A549 (cell line): ENCODE measurements at regions not wholly inside any gene's neighbourhood (a gene's known extent, or its start where the extent isn't known, plus 50 kb on each side); places are given as distances from the start of the nearest gene placed in this dataset.

Source experiments
- ATAC-seq, 2 experiments: fragments of 200-7000 bp in 1 of 2; fragments of >200 bp in 1 of 2; cut with Nextera tagmentation in 1 of 2; cut with Tn5 transposase in 1 of 2; 3 replicates each; pipeline versions ENCODE4 v1.8.0 to v1.9.1; 2018 to 2020; ENCODE audit warnings: mild to moderate bottlenecking in 1 of 2, moderate library complexity in 1 of 2
- CTCF ChIA-PET: fragments of 300-600 bp; sonication (Branson Sonifier 250); formaldehyde crosslinking; extraction: SDS; loops from one replicate; lab custom pipeline; 2021; ENCODE audit warnings: antibody characterized with exemption, inconsistent platforms; lab: Yijun Ruan, JAX
- POLR2A ChIA-PET: fragments of 350-600 bp; formaldehyde crosslinking; extraction: SDS; loops from one replicate; lab custom pipeline; 2021; ENCODE audit warnings: antibody characterized with exemption, inconsistent platforms; lab: Yijun Ruan, JAX
- DNase-seq, 2 experiments: peaks; one replicate each; pipeline versions ENCODE4 v3.0.0 to v3.0.0-alpha.2; 2011 to 2016; ENCODE audit warnings: low read depth in 1 of 2, low spot score in 1 of 2
- FAIRE-seq: peaks from 2 replicates; lab custom pipeline; 2011; peaks lifted over from hg19 to GRCh38; lab: Jason Lieb, UNC
- H3K27ac ChIP-seq, 2 experiments: fragments of >200 bp; sonication (Bioruptor Twin); formaldehyde crosslinking; 3 replicates each; pipeline ENCODE4 v1.5.1; 2016 to 2017
- H3K4me1 ChIP-seq: fragments of >200 bp; sonication (Bioruptor Twin); formaldehyde crosslinking; 3 replicates; pipeline ENCODE4 v1.6.1; 2016
- H3K4me2 ChIP-seq: fragments of >200 bp; sonication (Bioruptor Twin); formaldehyde crosslinking; 3 replicates; pipeline ENCODE4 v1.6.1; 2016
- H3K4me3 ChIP-seq: fragments of >200 bp; sonication (Bioruptor Twin); formaldehyde crosslinking; 3 replicates; pipeline ENCODE4 v1.5.1; 2016
- H3K9me3 ChIP-seq: fragments of >200 bp; sonication (Bioruptor Twin); formaldehyde crosslinking; 3 replicates; pipeline ENCODE4 v1.6.1; 2016
- CHD2 ChIP-seq: fragments of 150-350 bp; IDR thresholded peaks from 2 replicates; pipeline ENCODE4 v1.6.1; 2014; ENCODE audit warnings: low read length; ENCODE audit not compliant: partially characterized antibody
- EHMT2 ChIP-seq: fragments of 200-600 bp; sonication (generic); IDR thresholded peaks from 2 replicates; pipeline ENCODE4 v1.6.1; 2016; ENCODE audit warnings: antibody characterized with exemption, low read depth, mild to moderate bottlenecking, moderate library complexity
- HOXB13 ChIP-seq: fragments of 250-450 bp; sonication (Bioruptor Pico); IDR thresholded peaks from 2 replicates; pipeline ENCODE4 v1.5.0; 2020; ENCODE audit warnings: low read depth, mild to moderate bottlenecking, moderate library complexity
- JUNB ChIP-seq: fragments of >200 bp; sonication (Bioruptor Twin); formaldehyde crosslinking; IDR thresholded peaks from 2 replicates; pipeline ENCODE4 v1.6.1; 2016
- PHF8 ChIP-seq: fragments of 200-600 bp; sonication (generic); IDR thresholded peaks from 2 replicates; pipeline ENCODE4 v1.6.1; 2016; ENCODE audit warnings: low read depth, mild to moderate bottlenecking, antibody characterized with exemption, moderate library complexity, borderline replicate concordance
- POLR2AphosphoS2 ChIP-seq: conservative IDR thresholded peaks from 2 replicates; pipeline ENCODE4 v1.6.1; 2012; ENCODE audit warnings: low read length, improper control_type of control experiment, inconsistent platforms
- RNF2 ChIP-seq: fragments of 200-600 bp; sonication (generic); IDR thresholded peaks from 2 replicates; pipeline ENCODE4 v1.6.1; 2016; ENCODE audit warnings: low read depth, mild to moderate bottlenecking, antibody characterized with exemption, moderate library complexity, borderline replicate concordance
- TFCP2L1 ChIP-seq: fragments of 250-450 bp; sonication (Bioruptor Pico); IDR thresholded peaks from 2 replicates; pipeline ENCODE4 v1.5.0; 2021; ENCODE audit warnings: mild to moderate bottlenecking
- ZSCAN20 ChIP-seq: fragments of 250-450 bp; sonication (Bioruptor Pico); IDR thresholded peaks from 2 replicates; pipeline ENCODE4 v1.8.0; 2022; ENCODE audit warnings: mild to moderate bottlenecking, moderate library complexity
- WGBS: methylation state at CpG from one replicate; pipeline ENCODE4 v1.1.6; 2017; ENCODE audit errors: missing lambda C conversion rate; 5-methylcytosine and 5-hydroxymethylcytosine counted together
- TF ChIP-seq, protein P1 (sequence below): fragments of >200 bp; sonication (Bioruptor Twin); formaldehyde crosslinking; IDR thresholded peaks from 3 replicates; pipeline ENCODE4 v1.5.1; 2016
- TF ChIP-seq, protein P2 (sequence below): fragments of 200-600 bp; sonication (generic); IDR thresholded peaks from 2 replicates; pipeline ENCODE4 v1.6.1; 2016; ENCODE audit warnings: antibody characterized with exemption, mild to moderate bottlenecking, moderate library complexity
- TF ChIP-seq, protein P3 (sequence below): IDR thresholded peaks from 2 replicates; pipeline ENCODE4 v1.6.1; 2012; ENCODE audit warnings: low read depth, borderline replicate concordance
- TF ChIP-seq, protein P4 (sequence below): IDR thresholded peaks from 2 replicates; pipeline ENCODE4 v1.6.1; 2012

DNA sequence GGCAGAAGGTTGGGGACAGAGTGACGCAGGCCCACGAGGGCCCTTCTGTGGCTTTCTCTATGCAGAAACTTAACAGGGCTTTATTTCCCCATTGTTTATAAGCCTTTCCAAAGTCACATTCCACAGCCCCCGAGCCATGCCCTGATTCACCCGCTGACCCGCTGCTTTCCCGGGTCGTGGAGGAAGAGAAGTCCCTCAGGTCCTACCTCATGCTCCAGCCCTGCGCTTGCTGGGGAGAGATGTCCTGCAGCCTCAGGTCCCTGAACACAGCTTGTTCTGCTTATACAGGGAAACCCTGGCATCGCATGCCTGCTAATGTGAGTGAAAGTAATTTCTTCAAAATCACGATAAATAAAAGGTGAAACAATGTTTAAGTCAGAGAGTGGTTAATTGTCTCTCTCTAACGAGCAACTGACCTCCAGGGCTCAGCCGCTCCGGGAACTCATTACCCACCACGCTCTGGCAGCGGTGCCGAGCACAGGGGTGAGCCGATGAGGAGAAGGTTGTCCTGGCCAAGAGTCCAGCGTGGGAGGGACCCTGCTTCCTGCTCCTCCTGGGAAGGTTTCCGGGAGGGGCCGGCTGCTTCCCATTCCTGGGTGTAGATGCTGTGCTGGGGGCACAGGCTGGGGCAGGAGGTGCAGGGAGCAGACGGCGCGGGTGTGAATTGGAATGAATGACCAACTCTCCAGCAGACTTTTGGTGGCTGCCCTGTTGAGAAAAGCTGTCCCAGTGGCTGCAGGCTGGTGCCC lies 595.2 kb downstream of the BRD1 start:
- ATAC-seq (no peak), DNase-seq (no peak), FAIRE-seq (no peak)
- ChIA-PET CTCF (interaction anchor here (1.3 kb wide), 1 partner anchor 15 kb away, joined by 3 read pairs; no protein-coding TSS in a partner anchor), POLR2A (no interaction called here)
- H3K4me1 ChIP-seq: no peaks in the 10 kb centered on the region
- H3K27ac ChIP-seq: no peak overlapping the region
- H3K4me3 ChIP-seq: no peak overlapping the region
- TF ChIP-seq JUNB (no peak), HOXB13 (CRISPR knock-in tag) (no peak), CHD2 (no peak), TFCP2L1 (no peak), POLR2AphosphoS2 (no peak), ZSCAN20 (CRISPR knock-in tag) (no peak), RNF2 (no peak)
- TF ChIP-seq, protein P1, sequence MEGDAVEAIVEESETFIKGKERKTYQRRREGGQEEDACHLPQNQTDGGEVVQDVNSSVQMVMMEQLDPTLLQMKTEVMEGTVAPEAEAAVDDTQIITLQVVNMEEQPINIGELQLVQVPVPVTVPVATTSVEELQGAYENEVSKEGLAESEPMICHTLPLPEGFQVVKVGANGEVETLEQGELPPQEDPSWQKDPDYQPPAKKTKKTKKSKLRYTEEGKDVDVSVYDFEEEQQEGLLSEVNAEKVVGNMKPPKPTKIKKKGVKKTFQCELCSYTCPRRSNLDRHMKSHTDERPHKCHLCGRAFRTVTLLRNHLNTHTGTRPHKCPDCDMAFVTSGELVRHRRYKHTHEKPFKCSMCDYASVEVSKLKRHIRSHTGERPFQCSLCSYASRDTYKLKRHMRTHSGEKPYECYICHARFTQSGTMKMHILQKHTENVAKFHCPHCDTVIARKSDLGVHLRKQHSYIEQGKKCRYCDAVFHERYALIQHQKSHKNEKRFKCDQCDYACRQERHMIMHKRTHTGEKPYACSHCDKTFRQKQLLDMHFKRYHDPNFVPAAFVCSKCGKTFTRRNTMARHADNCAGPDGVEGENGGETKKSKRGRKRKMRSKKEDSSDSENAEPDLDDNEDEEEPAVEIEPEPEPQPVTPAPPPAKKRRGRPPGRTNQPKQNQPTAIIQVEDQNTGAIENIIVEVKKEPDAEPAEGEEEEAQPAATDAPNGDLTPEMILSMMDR: no peak
- H3K4me2 ChIP-seq: no peak overlapping the region
- WGBS: 33% methylated on average over 15 of the region's 23 CpGs
- H3K9me3 ChIP-seq: no peaks in the 10 kb centered on the region

DNA sequence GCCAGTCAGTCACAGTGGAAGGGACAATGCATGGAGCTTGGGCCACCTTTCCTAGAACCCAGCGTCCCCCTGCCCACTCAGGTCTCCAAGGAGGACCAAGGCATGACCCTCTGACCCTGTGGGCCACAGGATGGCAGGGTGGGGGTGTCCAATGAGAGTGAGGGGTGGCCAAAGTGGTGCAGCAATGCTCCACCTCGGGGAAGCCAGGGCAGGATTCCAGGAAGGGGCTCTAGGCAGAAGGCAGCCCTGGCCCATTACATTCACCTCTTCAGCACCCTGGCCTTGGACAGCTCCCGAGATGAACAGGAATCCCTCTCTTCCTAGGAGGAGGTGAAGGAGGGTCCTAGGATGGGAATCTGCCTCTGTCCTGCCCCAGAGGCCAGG lies 597.5 kb downstream of the BRD1 start:
- WGBS: 3% methylated on average over 2 of the region's 3 CpGs
- H3K9me3 ChIP-seq: no peaks in the 10 kb centered on the region
- ChIA-PET CTCF (no interaction called here), POLR2A (no interaction called here)
- no peak overlapping the region for H3K4me2 ChIP-seq
- H3K4me1 ChIP-seq: no peaks in the 10 kb centered on the region
- no peak for ATAC-seq
- TF ChIP-seq, protein P2, sequence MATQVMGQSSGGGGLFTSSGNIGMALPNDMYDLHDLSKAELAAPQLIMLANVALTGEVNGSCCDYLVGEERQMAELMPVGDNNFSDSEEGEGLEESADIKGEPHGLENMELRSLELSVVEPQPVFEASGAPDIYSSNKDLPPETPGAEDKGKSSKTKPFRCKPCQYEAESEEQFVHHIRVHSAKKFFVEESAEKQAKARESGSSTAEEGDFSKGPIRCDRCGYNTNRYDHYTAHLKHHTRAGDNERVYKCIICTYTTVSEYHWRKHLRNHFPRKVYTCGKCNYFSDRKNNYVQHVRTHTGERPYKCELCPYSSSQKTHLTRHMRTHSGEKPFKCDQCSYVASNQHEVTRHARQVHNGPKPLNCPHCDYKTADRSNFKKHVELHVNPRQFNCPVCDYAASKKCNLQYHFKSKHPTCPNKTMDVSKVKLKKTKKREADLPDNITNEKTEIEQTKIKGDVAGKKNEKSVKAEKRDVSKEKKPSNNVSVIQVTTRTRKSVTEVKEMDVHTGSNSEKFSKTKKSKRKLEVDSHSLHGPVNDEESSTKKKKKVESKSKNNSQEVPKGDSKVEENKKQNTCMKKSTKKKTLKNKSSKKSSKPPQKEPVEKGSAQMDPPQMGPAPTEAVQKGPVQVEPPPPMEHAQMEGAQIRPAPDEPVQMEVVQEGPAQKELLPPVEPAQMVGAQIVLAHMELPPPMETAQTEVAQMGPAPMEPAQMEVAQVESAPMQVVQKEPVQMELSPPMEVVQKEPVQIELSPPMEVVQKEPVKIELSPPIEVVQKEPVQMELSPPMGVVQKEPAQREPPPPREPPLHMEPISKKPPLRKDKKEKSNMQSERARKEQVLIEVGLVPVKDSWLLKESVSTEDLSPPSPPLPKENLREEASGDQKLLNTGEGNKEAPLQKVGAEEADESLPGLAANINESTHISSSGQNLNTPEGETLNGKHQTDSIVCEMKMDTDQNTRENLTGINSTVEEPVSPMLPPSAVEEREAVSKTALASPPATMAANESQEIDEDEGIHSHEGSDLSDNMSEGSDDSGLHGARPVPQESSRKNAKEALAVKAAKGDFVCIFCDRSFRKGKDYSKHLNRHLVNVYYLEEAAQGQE: peak; percentile 78
- TF ChIP-seq TFCP2L1: no peak
- H3K27ac ChIP-seq: no peak overlapping the region
- no peak for DNase-seq
- H3K4me3 ChIP-seq: no peak overlapping the region
- no peak for FAIRE-seq

DNA sequence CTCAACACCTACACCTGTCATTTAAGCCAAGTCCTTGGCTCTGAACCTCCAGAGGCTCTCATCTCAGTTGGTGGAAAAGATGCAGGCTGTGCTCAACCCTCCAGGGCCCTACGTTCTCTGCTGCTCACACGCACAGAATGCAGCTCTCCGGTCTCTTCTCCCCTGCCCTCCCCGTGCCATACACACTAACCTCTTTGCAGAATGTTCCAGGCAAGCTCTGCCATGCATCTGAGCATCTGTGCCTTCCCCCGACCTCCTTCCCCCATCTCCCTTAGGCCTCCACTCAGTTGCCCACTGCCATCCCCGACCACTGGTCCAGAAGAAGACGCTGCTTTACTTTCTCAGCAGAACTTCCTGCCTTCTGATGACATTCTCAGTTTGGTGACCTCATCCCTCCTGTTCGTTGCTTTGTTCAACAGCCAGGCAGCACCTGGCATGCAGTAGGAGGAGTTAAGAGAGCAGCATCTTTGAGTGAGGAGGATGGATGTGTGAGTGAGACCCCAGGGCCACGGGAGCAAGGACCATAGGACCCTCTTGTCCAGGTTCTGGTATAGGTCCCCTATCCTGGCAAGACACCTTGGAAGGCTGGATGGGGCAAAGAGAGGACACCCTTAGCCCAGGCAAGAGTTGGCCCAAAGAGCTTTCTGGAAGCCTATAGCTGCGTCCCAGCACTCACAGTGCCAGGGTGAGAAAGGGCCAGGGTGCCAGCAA lies 598.0 kb downstream of the BRD1 start:
- CTCF ChIA-PET: no interaction called here
- TF ChIP-seq PHF8 (no peak), EHMT2 (no peak)
- TF ChIP-seq, protein P3, sequence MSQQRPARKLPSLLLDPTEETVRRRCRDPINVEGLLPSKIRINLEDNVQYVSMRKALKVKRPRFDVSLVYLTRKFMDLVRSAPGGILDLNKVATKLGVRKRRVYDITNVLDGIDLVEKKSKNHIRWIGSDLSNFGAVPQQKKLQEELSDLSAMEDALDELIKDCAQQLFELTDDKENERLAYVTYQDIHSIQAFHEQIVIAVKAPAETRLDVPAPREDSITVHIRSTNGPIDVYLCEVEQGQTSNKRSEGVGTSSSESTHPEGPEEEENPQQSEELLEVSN: no peak
- TF ChIP-seq, protein P4, sequence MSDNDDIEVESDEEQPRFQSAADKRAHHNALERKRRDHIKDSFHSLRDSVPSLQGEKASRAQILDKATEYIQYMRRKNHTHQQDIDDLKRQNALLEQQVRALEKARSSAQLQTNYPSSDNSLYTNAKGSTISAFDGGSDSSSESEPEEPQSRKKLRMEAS: no peak
- Histone ChIP-seq H3K4me1 (no peaks in the 10 kb centered on the region), H3K4me2 (no peak overlapping the region), H3K4me3 (no peak overlapping the region), H3K9me3 (no peaks in the 10 kb centered on the region), H3K27ac (no peak overlapping the region)
- no peak for ATAC-seq
- FAIRE-seq: no peak
- POLR2A ChIA-PET: no interaction called here
- DNase-seq: no peak
- WGBS: 4% methylated on average over 9 of the region's 10 CpGs
